Erythroblast (primary cell): ENCODE measurements at regions not wholly inside any gene's neighbourhood (a gene's known extent, or its start where the extent isn't known, plus 50 kb on each side); places are given as distances from the start of the nearest gene placed in this dataset.

Experiments used
- GATA1 ChIP-seq: IDR thresholded peaks from 2 replicates; pipeline ENCODE4 v1.6.1; 2011; ENCODE audit warnings: low read depth, mild to moderate bottlenecking, control low read depth, low read length, moderate library complexity
- POLR2A ChIP-seq: IDR thresholded peaks from 2 replicates; pipeline ENCODE4 v1.6.1; 2011; ENCODE audit warnings: mild to moderate bottlenecking, low read length

DNA sequence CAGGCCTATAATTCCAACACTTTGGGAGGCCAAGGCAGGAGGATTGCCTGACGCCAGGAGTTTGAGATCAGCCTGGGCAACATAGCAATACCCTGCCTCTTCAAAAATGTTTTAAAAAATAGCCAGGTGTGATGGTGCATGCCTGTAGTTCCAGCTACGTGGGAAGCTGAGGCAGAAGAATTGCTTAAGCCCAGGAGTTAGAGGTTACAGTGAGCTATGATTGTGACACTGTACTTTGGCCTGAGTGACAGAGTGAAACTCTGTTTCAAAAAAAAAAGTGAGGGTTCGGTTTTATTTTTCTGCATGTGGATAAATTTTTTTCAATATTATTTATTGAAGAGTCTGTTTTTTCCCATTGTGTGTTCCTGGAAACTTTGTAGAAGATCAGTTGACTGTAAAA lies 208.1 kb downstream of the SLC4A3 start:
- no peak for TF ChIP-seq POLR2A
- TF ChIP-seq GATA1, result no peak
